Type B pancreatic cell (in vitro differentiated cells): ENCODE measurements at regions not wholly inside any gene's neighbourhood (a gene's known extent, or its start where the extent isn't known, plus 50 kb on each side); places are given as distances from the start of the nearest gene placed in this dataset.

Experiments
- DNase-seq: peaks from one replicate; pipeline ENCODE4 v3.0.0; 2021; ENCODE audit warnings: mixed read lengths; ENCODE audit not compliant: unreplicated experiment; ENCODE audit errors: extremely low spot score
- H3K27ac Mint-ChIP-seq: 2 replicates; pipeline ENCODE4 v1.8.0; 2021; ENCODE audit warnings: mild to moderate bottlenecking, mixed read lengths
- H3K27me3 Mint-ChIP-seq: 2 replicates; pipeline ENCODE4 v1.8.0; 2021; ENCODE audit warnings: mixed read lengths
- H3K36me3 Mint-ChIP-seq: 2 replicates; pipeline ENCODE4 v1.8.0; 2021; ENCODE audit warnings: mixed read lengths
- H3K4me1 Mint-ChIP-seq: one replicate; pipeline ENCODE4 v1.8.0; 2021; ENCODE audit warnings: mixed read lengths; ENCODE audit not compliant: unreplicated experiment
- H3K4me3 Mint-ChIP-seq: 2 replicates; pipeline ENCODE4 v1.8.0; 2021; ENCODE audit warnings: mild to moderate bottlenecking, mixed read lengths
- H3K9me3 Mint-ChIP-seq: 2 replicates; pipeline ENCODE4 v1.8.0; 2021; ENCODE audit warnings: mixed read lengths
- CTCF ChIP-seq: fragments of 200-600 bp; sonication (generic); conservative IDR thresholded peaks from 2 replicates; pipeline ENCODE4 v1.5.0; 2021; ENCODE audit warnings: antibody characterized with exemption, mild to moderate bottlenecking

- Mint-ChIP-seq H3K4me1 (no peaks in the 10 kb centered on the region), H3K36me3 (no peaks in the 10 kb centered on the region), H3K27ac (no peak overlapping the region), H3K9me3 (no peaks in the 10 kb centered on the region), H3K27me3 (no peaks in the 10 kb centered on the region), H3K4me3 (no peak overlapping the region)
- TF ChIP-seq CTCF = no peak
- DNase-seq = no peak
These were observed 1080.8 kb upstream of the AGA start for GRCh38 chr4:178523038-178523437.

GRCh38 chr4:178535939-178536579, 1093.8 kb upstream of the AGA start:
- H3K27me3 Mint-ChIP-seq = no peaks in the 10 kb centered on the region
- H3K36me3 Mint-ChIP-seq = no peaks in the 10 kb centered on the region
- TF ChIP-seq CTCF = no peak
- no peak for DNase-seq
- no peaks in the 10 kb centered on the region for H3K9me3 Mint-ChIP-seq
- H3K4me3 Mint-ChIP-seq = no peak overlapping the region
- no peaks in the 10 kb centered on the region for H3K4me1 Mint-ChIP-seq
- H3K27ac Mint-ChIP-seq = no peak overlapping the region

GRCh38 chr4:178553201-178553600, 1111.0 kb upstream of the AGA start:
- Mint-ChIP-seq H3K4me3 (no peak overlapping the region), H3K9me3 (no peaks in the 10 kb centered on the region), H3K27me3 (no peaks in the 10 kb centered on the region), H3K36me3 (no peaks in the 10 kb centered on the region), H3K4me1 (peaks cover 4% of the 10 kb centered on the region), H3K27ac (no peak overlapping the region)
- no peak for DNase-seq
- TF ChIP-seq CTCF = no peak

DNA sequence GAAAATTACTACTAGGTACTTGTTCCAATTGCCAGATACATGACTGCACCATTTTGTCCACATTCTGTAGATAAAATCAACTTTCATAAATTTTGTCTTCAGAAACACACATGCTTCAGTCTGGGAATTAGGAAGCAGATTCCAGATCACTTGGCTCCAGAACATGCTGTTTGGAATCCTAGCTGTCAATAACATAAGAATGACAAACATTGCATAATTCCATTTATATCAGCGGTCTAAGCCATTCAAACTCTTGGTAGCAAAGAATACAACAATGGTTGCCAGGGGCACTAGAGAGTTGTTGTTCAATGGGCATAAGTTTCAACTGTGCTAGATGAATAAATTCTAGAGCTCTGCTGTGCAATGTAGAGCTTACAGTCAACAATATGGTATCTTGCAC, 1112.1 kb upstream of the AGA start:
- no peak for DNase-seq
- H3K36me3 Mint-ChIP-seq = no peaks in the 10 kb centered on the region
- H3K9me3 Mint-ChIP-seq = no peaks in the 10 kb centered on the region
- TF ChIP-seq CTCF = no peak
- no peak overlapping the region for H3K27ac Mint-ChIP-seq
- no peak overlapping the region for H3K4me3 Mint-ChIP-seq
- no peaks in the 10 kb centered on the region for H3K27me3 Mint-ChIP-seq
- peaks cover 4% of the 10 kb centered on the region for H3K4me1 Mint-ChIP-seq

- no peak overlapping the region for H3K27ac Mint-ChIP-seq
- no peak for TF ChIP-seq CTCF
- no peaks in the 10 kb centered on the region for H3K9me3 Mint-ChIP-seq
- H3K36me3 Mint-ChIP-seq = no peaks in the 10 kb centered on the region
- no peaks in the 10 kb centered on the region for H3K27me3 Mint-ChIP-seq
- no peak for DNase-seq
- H3K4me3 Mint-ChIP-seq = no peak overlapping the region
- H3K4me1 Mint-ChIP-seq = peaks cover 4% of the 10 kb centered on the region
These were observed 1114.6 kb upstream of the AGA start for GRCh38 chr4:178556796-178557195.

GRCh38 chr4:178577933-178578332, 1135.7 kb upstream of the AGA start:
- Mint-ChIP-seq H3K4me3 (no peak overlapping the region), H3K27ac (no peak overlapping the region), H3K36me3 (no peaks in the 10 kb centered on the region), H3K27me3 (no peaks in the 10 kb centered on the region), H3K4me1 (no peaks in the 10 kb centered on the region), H3K9me3 (no peaks in the 10 kb centered on the region)
- no peak for DNase-seq
- TF ChIP-seq CTCF = peak; percentile 30
